OCI-LY3 (cell line): ENCODE measurements at regions not wholly inside any gene's neighbourhood (a gene's known extent, or its start where the extent isn't known, plus 50 kb on each side); places are given as distances from the start of the nearest gene placed in this dataset.

Source experiments
- H2AFZ ChIP-seq: fragments of 200-600, 300-600 bp; shearing (Covaris generic); 2 replicates; pipeline ENCODE4 v1.6.0; 2014; ENCODE audit warnings: antibody characterized with exemption, low read depth, low read length
- H3K27ac ChIP-seq: fragments of 200-600, 300-600 bp; sonication (generic); 2 replicates; pipeline ENCODE4 v1.5.1; 2014; ENCODE audit warnings: mild to moderate bottlenecking, low read length, moderate library complexity, mixed read lengths
- H3K27me3 ChIP-seq: fragments of 200-600, 300-600 bp; sonication (generic); 2 replicates; pipeline ENCODE4 v1.6.1; 2014; ENCODE audit warnings: low read depth, low read length, mixed read lengths
- H3K36me3 ChIP-seq: fragments of 200-600, 300-600 bp; sonication (generic); replicated peaks from 2 replicates; pipeline ENCODE3; 2014; ENCODE audit warnings: low read depth, low read length, mixed read lengths
- H3K4me1 ChIP-seq: fragments of 300-600, 200-600 bp; sonication (generic); 2 replicates; pipeline ENCODE4 v1.6.1; 2014; ENCODE audit warnings: low read length, mixed read lengths
- H3K4me2 ChIP-seq: fragments of 200-600, 300-600 bp; sonication (generic); 2 replicates; pipeline ENCODE4 v1.6.1; 2014; ENCODE audit warnings: low read length, mixed read lengths
- H3K4me3 ChIP-seq: fragments of 300-600, 200-600 bp; sonication (generic); 2 replicates; pipeline ENCODE4 v1.5.1; 2014; ENCODE audit warnings: antibody characterized with exemption, mild to moderate bottlenecking, low read length, moderate library complexity
- H3K79me2 ChIP-seq: fragments of 300-600, 200-600 bp; shearing (Covaris generic); 2 replicates; pipeline ENCODE4 v1.6.1; 2014; ENCODE audit warnings: mild to moderate bottlenecking, low read length, mixed read lengths
- H3K9ac ChIP-seq: fragments of 300-600, 200-600 bp; shearing (Covaris generic); 2 replicates; pipeline ENCODE4 v1.6.0; 2014; ENCODE audit warnings: mild to moderate bottlenecking, low read length, moderate library complexity
- H3K9me3 ChIP-seq: fragments of 200-600, 300-600 bp; shearing (Covaris generic); 2 replicates; pipeline ENCODE4 v1.6.1; 2014; ENCODE audit warnings: low read length, mixed read lengths; ENCODE audit not compliant: insufficient read depth
- H4K20me1 ChIP-seq: fragments of 200-600, 300-600 bp; sonication (generic); 2 replicates; pipeline ENCODE4 v1.6.1; 2016; ENCODE audit warnings: low read length, mixed read lengths; ENCODE audit not compliant: insufficient read depth
- CTCF ChIP-seq: fragments of 200-600, 300-600 bp; sonication (generic); IDR thresholded peaks from 2 replicates; pipeline ENCODE4 v1.5.1; 2014; ENCODE audit warnings: antibody characterized with exemption, low read length, low read depth
- EZH2phosphoT487 ChIP-seq: fragments of 200-600 bp; shearing (Covaris generic); IDR thresholded peaks from 2 replicates; pipeline ENCODE4 v1.6.1; 2018; ENCODE audit warnings: antibody characterized with exemption, mixed run types, low read depth

DNA sequence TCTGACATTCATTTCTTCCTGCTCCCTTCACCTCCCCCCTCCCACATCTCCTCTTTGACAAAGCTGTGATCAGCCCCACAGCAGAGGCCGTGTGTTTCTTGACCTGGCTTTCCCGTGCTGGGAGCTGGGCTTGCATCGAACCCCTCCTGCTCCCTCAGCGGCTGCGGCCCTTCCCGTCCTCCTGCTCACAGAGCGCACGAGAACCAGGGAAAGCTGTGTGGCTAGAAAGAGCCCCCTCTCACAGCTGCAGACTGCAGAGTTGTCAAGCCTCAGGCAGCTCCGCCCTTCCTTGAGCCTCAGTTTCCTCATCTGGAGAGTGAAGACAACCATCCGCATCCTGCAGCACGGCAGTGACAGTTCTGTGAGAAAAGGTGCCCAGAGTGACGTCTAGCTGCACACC is 65.7 kb upstream of the GLI2 start:
- Histone ChIP-seq H3K27ac (no peak overlapping the region), H3K4me3 (no peak overlapping the region), H4K20me1 (no peaks in the 10 kb centered on the region), H3K36me3 (no peaks in the 10 kb centered on the region), H2AFZ (no peak overlapping the region), H3K4me2 (no peak overlapping the region), H3K9me3 (no peaks in the 10 kb centered on the region), H3K27me3 (peaks cover 2% of the 10 kb centered on the region; the same call in 1 of the 2 replicates), H3K79me2 (no peaks in the 10 kb centered on the region), H3K9ac (no peak overlapping the region), H3K4me1 (no peaks in the 10 kb centered on the region)
- no peak for TF ChIP-seq EZH2phosphoT487
- no peak for TF ChIP-seq CTCF

- no peak overlapping the region for H3K4me3 ChIP-seq
- no peak for TF ChIP-seq CTCF
- TF ChIP-seq EZH2phosphoT487, result no peak
- H3K36me3 ChIP-seq, result no peaks in the 10 kb centered on the region
- H3K79me2 ChIP-seq, result no peaks in the 10 kb centered on the region
- H3K27ac ChIP-seq, result no peak overlapping the region
- H3K9me3 ChIP-seq, result no peaks in the 10 kb centered on the region
- no peaks in the 10 kb centered on the region for H4K20me1 ChIP-seq
- H3K27me3 ChIP-seq, result peaks cover 2% of the 10 kb centered on the region; the same call in 1 of the 2 replicates
- H3K9ac ChIP-seq, result no peak overlapping the region
- no peak overlapping the region for H2AFZ ChIP-seq
- no peaks in the 10 kb centered on the region for H3K4me1 ChIP-seq
- no peak overlapping the region for H3K4me2 ChIP-seq
These were observed 65.3 kb upstream of the GLI2 start for GRCh38 chr2:120670371-120670770.

- Histone ChIP-seq H3K9me3 (no peaks in the 10 kb centered on the region), H3K9ac (no peak overlapping the region), H3K4me1 (no peaks in the 10 kb centered on the region), H3K27ac (no peak overlapping the region), H3K4me3 (no peak overlapping the region), H3K79me2 (no peaks in the 10 kb centered on the region), H4K20me1 (no peaks in the 10 kb centered on the region), H2AFZ (no peak overlapping the region), H3K4me2 (no peak overlapping the region), H3K36me3 (no peaks in the 10 kb centered on the region), H3K27me3 (peaks cover 5% of the 10 kb centered on the region)
- no peak for TF ChIP-seq EZH2phosphoT487
- TF ChIP-seq CTCF, result no peak
These were observed 64.7 kb upstream of the GLI2 start for GRCh38 chr2:120670771-120671480.

DNA sequence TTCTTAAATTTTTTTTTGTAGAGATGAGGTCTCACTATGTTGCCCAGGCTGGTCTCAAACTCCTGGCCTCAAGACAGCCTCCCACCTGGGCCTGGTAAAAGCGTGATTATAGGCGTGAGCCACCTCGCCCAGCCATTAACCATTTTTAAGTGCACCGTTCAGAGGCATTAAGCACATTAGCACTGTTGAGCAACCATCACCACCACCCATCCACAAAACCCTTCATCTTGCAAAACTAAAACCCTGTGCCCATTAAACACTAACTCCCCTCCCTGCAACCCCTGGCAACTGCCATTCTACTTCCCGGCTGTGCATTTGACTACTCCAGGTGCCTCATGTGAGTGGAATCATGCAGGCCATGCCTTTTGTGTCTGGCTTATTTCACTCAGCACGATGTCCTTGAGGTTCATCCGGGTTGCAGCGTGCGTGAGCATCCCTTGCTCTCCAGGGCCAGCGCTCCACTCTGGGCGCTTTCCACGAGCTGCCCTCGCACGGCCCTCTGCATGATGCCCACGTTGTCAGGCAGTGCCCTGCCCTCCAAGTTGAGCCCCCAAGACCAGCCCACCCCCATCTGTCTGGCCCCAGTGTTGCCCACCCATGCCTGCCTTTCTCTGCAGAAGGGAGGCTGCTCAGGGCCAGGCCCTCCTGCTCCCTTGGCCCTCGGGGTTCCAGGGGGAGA is 63.0 kb upstream of the GLI2 start:
- TF ChIP-seq EZH2phosphoT487, result no peak
- no peak for TF ChIP-seq CTCF
- H3K36me3 ChIP-seq, result no peaks in the 10 kb centered on the region
- H2AFZ ChIP-seq, result no peak overlapping the region
- no peaks in the 10 kb centered on the region for H3K4me1 ChIP-seq
- no peaks in the 10 kb centered on the region for H3K79me2 ChIP-seq
- H3K27ac ChIP-seq, result no peak overlapping the region
- H3K4me2 ChIP-seq, result no peak overlapping the region
- H3K4me3 ChIP-seq, result no peak overlapping the region
- no peaks in the 10 kb centered on the region for H4K20me1 ChIP-seq
- H3K27me3 ChIP-seq, result peaks cover 14% of the 10 kb centered on the region
- no peaks in the 10 kb centered on the region for H3K9me3 ChIP-seq
- no peak overlapping the region for H3K9ac ChIP-seq
